ENCODE measurements at regions not wholly inside any gene's neighbourhood (a gene's known extent, or its start where the extent isn't known, plus 50 kb on each side); places are given as distances from the start of the nearest gene placed in this dataset.

DNA sequence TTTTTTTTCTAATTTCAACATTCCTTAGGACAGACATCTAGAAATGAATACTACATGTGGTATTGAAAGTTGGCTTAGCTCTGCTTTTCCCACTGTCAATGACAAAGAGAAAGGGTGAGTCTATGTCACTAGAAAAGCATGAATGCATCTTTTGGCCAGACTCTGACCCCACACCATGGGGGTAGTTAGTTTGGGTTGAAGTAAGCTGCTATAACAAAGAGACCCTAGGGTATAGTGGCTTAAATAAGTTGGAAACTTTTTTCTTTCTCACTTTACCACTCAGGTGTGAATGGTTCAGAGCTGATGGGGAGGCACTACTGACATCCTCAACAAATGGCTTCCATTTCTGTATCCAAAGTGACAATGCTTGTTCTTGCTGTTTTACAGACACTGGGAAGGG, 161.5 kb downstream of the DLEU7 start:
- TF ChIP-seq EZH2 (IDR thresholded peaks at IDR 0.05; ENCODE audit: insufficient read depth, poor library complexity, severe bottlenecking) (no peak), EZH2phosphoT487 (IDR thresholded peaks at IDR 0.05; ENCODE audit: insufficient read depth, low read depth) (no peak)

All from GM23248 (cell line).